HG03039 (cell line): ENCODE measurements at regions not wholly inside any gene's neighbourhood (a gene's known extent, or its start where the extent isn't known, plus 50 kb on each side); places are given as distances from the start of the nearest gene placed in this dataset.

ENCODE experiments used
- ATAC-seq: cut with Tn5 transposase; IDR thresholded peaks from one replicate; pipeline ENCODE4 v1.9.1; 2021; ENCODE audit warnings: mild to moderate bottlenecking, moderate library complexity; ENCODE audit not compliant: unreplicated experiment

GRCh38 chr2:150985741-150986140 lies 275.9 kb downstream of the RBM43 start:
- ATAC-seq, result no peak

DNA sequence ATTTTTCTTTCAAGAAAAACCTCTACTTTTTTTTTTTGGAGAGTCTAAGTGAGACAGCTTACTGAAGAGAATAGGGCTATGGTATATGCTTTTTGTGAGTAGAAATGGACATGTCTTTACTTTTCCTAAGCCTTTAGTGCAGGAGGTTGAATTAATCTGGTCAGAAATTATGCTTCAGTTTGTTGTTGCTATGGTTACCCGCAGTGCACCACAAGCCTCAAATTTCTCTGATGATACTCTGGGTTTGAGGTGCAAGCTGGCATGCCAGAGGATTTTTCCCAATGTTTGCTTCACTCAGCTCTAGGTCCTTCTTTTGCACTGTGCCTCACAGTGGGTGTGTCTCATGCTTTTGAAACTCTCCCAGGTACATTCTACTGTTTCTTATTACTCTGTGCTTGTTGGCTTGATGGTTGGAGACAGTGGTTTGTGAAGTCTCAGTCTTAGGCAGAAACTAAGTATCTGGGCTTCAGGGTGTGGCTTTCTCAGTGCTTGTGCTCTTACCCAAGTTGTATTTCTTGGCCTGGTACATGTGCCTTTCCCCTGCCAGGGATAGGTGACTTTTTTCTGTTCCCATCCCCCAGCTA lies 278.3 kb downstream of the RBM43 start:
- ATAC-seq, result no peak

DNA sequence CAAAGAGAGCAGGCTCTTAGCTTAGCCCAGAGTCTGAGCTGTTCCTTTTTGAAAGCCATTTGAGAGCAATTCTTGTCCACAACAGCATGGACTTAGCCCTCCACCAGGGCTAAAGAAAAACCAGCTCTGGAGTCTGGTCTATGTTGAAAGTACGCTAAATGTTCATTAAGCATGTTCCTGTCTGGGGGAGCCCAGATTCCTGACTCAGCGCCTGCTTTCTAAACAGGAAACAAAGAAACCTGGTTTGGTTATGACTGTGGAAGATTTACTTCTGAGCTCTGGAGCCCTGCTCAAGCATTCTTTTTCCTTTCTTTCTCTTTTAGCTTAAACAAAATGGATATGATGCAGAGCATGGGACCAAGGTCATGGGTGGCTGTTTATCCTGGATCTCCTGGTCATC lies 279.8 kb downstream of the RBM43 start:
- ATAC-seq, result no peak

- ATAC-seq, result no peak
Measured at GRCh38 chr2:150978053-150978452, 283.6 kb downstream of the RBM43 start.

DNA sequence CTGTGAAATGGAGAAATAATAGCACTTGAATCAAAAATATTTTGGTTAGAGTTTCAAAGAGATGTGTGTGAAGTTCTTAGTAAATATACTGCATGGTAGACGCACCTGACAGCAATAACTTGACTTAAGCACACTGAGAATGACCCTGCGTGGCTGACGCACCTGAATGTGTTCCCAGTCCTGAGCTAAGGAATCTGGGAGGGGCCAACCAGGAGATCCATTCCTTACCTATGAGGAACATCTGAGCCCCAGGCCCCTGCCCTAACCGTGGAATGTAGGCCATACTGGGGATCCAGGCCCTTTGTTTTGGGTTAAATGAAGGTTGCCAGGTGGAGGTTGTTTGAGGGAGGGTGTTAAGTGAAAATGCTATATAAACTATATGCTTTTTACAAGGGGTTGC lies 284.4 kb downstream of the RBM43 start:
- ATAC-seq, result no peak

DNA sequence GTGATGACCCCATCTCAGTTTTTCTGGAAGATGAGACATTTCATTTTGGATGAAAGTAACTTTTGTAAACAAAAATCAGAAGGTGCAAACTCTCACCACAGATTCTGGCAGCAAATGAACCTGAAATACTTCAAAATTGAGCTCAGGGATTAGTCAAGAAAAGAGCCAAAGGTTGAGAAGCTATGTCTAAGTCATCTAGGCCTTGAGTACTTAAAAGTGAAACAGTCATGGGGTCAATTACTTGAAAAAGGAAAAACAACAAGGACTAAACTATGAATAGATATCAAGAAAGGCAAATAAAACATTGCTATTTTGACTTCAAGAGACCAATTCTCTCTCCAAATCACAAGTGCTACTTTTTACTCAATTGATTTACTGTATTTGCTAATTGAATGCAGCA lies 285.1 kb downstream of the RBM43 start:
- ATAC-seq, result no peak

DNA sequence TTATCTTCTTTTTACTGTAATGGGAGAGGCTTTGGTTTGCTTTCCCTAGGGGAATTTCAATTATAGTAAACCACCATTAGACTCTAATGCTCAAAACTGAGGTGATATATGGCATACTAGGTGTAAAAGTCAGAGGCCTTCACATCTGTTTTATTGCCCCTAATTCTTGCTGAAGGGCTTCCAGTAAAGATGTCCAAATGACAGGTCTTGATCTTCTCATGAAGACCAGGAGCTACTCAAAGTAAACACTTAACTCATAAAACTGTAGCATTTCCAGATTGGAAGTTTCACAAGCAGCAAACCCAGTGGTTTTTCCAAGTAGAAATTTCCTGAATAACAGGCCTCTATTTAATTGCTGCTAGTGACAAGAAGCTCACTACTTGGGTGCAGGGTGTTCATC lies 286.8 kb downstream of the RBM43 start:
- no peak for ATAC-seq

DNA sequence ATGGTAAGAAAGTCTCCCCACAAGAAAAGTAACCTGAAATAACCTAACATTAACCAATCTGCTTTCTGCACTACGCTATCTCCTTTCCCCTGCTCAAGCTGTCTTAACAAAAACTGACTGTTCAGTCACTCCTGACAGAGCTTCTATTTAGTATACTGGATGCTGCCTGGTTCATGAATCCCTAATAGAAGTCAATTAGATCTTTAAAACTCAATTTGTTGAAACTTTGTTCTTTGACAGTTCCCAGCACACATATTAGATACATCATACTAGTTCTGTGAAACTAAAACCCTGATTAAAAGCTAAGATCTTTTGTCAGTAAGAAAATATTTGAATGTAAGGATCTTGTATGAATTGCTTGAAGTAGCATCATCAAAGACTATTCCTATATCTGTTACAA lies 287.4 kb downstream of the RBM43 start:
- ATAC-seq, result no peak

- no peak for ATAC-seq
Measured at GRCh38 chr2:150971910-150972309, 289.8 kb downstream of the RBM43 start.

GRCh38 chr2:150963336-150963735 lies 298.3 kb downstream of the RBM43 start:
- ATAC-seq, result no peak

DNA sequence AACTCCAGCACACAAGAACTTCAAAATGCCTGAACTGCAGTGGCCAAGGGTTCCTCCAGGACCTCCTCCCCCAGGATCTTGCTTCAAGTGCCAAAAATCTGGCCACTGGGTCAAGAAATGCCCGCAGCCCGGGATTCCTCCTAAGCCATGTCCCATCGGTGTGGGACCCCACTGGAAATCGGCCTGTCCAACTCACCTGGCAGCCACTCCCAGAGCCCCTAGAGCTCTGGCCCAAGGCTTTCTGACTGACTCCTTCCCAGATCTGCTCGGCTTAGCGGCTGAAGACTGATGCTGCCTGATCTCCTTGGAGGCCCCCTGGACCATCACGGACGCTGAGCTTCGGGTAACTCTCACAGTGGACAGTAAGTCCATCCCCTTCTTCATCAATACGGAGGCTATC lies 306.4 kb downstream of the RBM43 start:
- no peak for ATAC-seq

- ATAC-seq, result no peak
Measured at GRCh38 chr2:150946831-150947230, 314.8 kb downstream of the RBM43 start.

- ATAC-seq, result no peak
Measured at GRCh38 chr2:150944315-150944714, 317.3 kb downstream of the RBM43 start.

- ATAC-seq, result no peak
Measured at GRCh38 chr2:150939087-150939486, 322.6 kb downstream of the RBM43 start.

DNA sequence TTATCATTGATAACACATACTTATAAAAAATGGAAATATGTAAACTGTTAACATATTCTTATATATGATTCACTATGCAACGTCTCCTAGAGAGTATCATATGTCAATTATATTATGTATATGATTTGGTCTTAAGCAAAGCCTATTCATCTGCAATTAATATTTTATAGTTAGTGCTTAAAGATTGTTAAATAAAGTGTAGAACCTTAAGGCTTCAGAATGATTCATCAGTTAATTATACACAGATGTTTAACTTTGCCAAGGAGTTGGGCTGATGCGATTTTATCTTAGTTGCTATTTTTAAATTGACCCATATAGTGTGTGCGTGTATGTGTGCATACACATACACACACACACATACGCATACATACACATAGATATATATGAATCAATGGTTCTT lies 323.1 kb downstream of the RBM43 start:
- no peak for ATAC-seq

DNA sequence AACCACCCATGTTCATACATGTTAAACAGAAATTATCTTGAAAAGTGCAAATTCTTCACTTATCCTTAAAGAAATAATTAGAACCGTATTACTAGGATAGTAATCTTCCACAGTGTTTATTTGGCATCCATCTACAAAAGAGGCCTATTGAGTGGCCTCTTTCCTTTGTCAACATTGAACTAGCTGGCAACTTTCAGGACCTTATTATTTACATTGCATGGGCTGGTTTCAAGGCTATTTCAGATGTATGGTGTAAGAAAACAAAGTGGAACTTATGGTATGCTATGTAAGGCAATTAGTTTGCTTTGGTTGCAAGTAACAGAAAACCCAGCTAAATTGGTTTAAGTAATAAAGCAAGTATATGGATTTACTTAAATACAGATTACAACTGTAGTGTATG lies 324.6 kb downstream of the RBM43 start:
- no peak for ATAC-seq

DNA sequence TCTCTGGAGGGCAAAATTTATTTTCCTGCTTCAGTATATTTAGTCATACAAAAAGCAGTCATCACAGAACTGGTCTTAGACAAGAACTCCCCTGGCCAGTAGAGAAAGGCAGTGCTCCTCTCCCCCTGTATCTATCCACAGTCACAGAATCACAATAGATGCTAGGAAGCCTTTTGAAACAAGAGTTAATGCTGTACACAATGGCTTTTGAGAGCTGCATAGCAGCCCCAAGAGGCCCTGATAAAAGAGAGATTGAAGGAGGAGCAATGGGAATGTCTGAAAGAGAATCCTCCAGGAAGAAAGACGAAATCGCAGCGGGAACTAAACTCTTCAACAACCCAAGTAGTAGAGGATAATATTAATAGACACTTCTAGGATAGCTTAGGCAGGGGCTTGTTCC lies 330.2 kb downstream of the RBM43 start:
- ATAC-seq, result no peak

DNA sequence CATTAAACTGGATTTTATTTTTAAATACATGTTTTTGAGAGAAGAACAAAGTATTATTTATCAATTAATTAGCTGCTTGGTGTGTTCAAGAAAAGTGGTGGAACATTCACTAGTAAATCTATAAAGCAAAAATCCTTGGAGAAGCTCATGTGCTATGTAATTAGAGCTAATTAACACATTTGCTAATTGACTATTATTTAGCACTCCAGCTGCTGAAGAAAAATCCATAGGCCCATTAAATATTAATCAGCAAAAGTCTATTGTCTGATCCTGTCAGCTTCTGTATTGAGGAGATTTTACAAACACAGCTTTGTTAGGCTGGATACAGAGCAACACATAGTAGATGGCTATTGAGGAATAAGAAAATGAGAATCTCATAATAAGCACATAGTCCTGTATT lies 336.1 kb downstream of the RBM43 start:
- no peak for ATAC-seq

GRCh38 chr2:150924878-150925277 lies 336.8 kb downstream of the RBM43 start:
- ATAC-seq, result no peak

- no peak for ATAC-seq
Measured at GRCh38 chr2:150919901-150920300, 341.8 kb downstream of the RBM43 start.

DNA sequence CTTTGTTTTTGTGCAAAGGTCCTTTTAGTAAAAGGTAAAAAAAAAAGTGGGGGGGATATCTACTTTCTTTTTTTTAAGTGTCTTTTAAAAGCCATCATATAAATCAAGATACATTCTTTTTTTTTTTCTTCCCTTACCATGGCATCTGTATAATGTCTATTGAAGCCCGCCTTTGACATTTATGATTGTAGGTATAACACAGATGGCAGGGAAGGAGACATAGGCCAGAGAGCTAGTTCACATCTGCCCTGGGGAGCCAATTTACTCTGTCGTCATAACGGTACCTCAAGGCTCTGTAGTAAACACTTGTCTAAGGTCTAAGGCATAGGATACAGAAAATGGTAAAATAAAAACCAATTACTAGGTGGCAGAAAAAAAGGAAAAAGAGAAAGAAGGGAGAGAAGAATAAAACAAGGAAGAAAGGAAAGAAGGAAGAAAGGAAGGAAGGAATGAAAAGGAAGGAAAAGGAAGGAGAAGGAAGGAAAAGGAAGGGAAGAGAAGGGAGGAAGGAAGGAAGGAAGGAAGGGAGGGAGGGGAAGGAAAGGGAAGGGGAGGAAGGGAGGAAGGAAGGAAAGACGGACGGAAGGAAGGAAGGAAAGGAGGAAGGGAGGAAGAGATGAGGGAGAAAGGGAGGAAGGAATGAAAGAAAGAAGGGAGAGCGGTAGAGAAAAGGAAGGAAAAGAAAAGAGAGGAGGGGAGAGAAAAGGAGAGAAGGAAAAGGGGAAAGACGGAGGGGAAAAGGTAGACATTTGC lies 343.5 kb downstream of the RBM43 start:
- no peak for ATAC-seq

- no peak for ATAC-seq
Measured at GRCh38 chr2:150916467-150917396, 344.9 kb downstream of the RBM43 start.
